H1 (cell line): ENCODE measurements at regions not wholly inside any gene's neighbourhood (a gene's known extent, or its start where the extent isn't known, plus 50 kb on each side); places are given as distances from the start of the nearest gene placed in this dataset.

Source experiments
- CTCF ChIA-PET: fragments of 300-600 bp; sonication (Branson Sonifier 250); formaldehyde crosslinking; loops from one replicate; lab custom pipeline; 2021; ENCODE audit not compliant: partially characterized antibody; lab: Charles Lee
- POLR2A ChIA-PET: fragments of 300-600 bp; sonication (Branson Sonifier 250); formaldehyde crosslinking; loops from one replicate; lab custom pipeline; 2021; ENCODE audit warnings: inconsistent platforms; ENCODE audit not compliant: partially characterized antibody; lab: Charles Lee
- DNase-seq, 2 experiments: peaks; one replicate each; pipeline versions ENCODE4 v3.0.0 to v3.0.0-alpha.2; 2010 to 2022; ENCODE audit warnings: low spot score in 2 of 2, low read depth in 1 of 2, mixed read lengths in 1 of 2
- FAIRE-seq: peaks from 2 replicates; lab custom pipeline; 2011; peaks lifted over from hg19 to GRCh38; lab: Jason Lieb, UNC
- H2AFZ ChIP-seq: 2 replicates; pipeline ENCODE4 v1.8.1; 2012; ENCODE audit warnings: low read length, inconsistent platforms
- H2AK5ac ChIP-seq: 2 replicates; pipeline ENCODE4 v1.6.1; 2013; ENCODE audit warnings: low read depth, low read length
- H2BK120ac ChIP-seq: replicated peaks from 2 replicates; pipeline ENCODE3; 2013; ENCODE audit warnings: low read depth, low read length, inconsistent platforms
- H2BK12ac ChIP-seq: 2 replicates; pipeline ENCODE4 v1.6.1; 2013; ENCODE audit warnings: low read depth, low read length
- H2BK15ac ChIP-seq: 2 replicates; pipeline ENCODE4 v1.6.1; 2013; ENCODE audit warnings: low read length
- H2BK20ac ChIP-seq: 2 replicates; pipeline ENCODE4 v1.6.1; 2013; ENCODE audit warnings: low read length
- H2BK5ac ChIP-seq: 2 replicates; pipeline ENCODE4 v1.6.1; 2013; ENCODE audit warnings: low read depth, low read length
- H3K14ac ChIP-seq: 2 replicates; pipeline ENCODE4 v1.6.1; 2013; ENCODE audit warnings: inconsistent platforms; ENCODE audit not compliant: insufficient read length
- H3K18ac ChIP-seq: 2 replicates; pipeline ENCODE4 v1.6.1; 2013; ENCODE audit warnings: low read length; ENCODE audit errors: extremely low read depth
- H3K23ac ChIP-seq: 2 replicates; pipeline ENCODE4 v1.6.1; 2013; ENCODE audit warnings: inconsistent platforms; ENCODE audit not compliant: insufficient read length
- H3K23me2 ChIP-seq: 2 replicates; pipeline ENCODE4 v1.6.1; 2013; ENCODE audit warnings: low read depth, low read length
- H3K27ac ChIP-seq: 2 replicates; pipeline ENCODE4 v1.6.1; 2011; ENCODE audit warnings: low read depth, low read length, inconsistent platforms
- H3K27me3 ChIP-seq, 4 experiments: replicated peaks in 1 of 4; 1 replicate in 1 of 4; 2 replicates in 3 of 4; pipeline versions ENCODE4 v1.6.1 to v1.8.1; 2011 to 2013; ENCODE audit warnings: low read length in 3 of 4, mild to moderate bottlenecking in 3 of 4, inconsistent platforms in 2 of 4, mixed read lengths in 2 of 4, moderate library complexity in 1 of 4; ENCODE audit not compliant: control insufficient read depth in 3 of 4, insufficient read depth in 3 of 4; ENCODE audit errors: extremely low read depth in 1 of 4
- H3K36me3 ChIP-seq, 4 experiments: 2 replicates each; pipeline versions ENCODE4 v1.6.1 to v1.8.1; 2011 to 2013; ENCODE audit warnings: mild to moderate bottlenecking in 4 of 4, low read length in 3 of 4, moderate library complexity in 2 of 4, control low read depth in 1 of 4, inconsistent platforms in 1 of 4; ENCODE audit not compliant: insufficient read depth in 4 of 4, control insufficient read depth in 2 of 4
- H3K4ac ChIP-seq: replicated peaks from 2 replicates; pipeline ENCODE3; 2013; ENCODE audit warnings: low read length, low read depth, mixed read lengths, inconsistent platforms; ENCODE audit not compliant: insufficient read length
- H3K4me1 ChIP-seq, 4 experiments: replicated peaks in 1 of 4; 1 replicate in 1 of 4; 2 replicates in 3 of 4; pipeline versions ENCODE4 v1.6.1 to v1.8.1; 2011 to 2013; ENCODE audit warnings: low read length in 3 of 4, inconsistent platforms in 2 of 4, mixed read lengths in 1 of 4; ENCODE audit not compliant: insufficient read depth in 4 of 4, control insufficient read depth in 3 of 4
- H3K4me2 ChIP-seq, 2 experiments: 2 replicates each; pipeline versions ENCODE4 v1.6.1 to v1.8.1; 2011 to 2013; ENCODE audit warnings: low read depth in 2 of 2, low read length in 2 of 2, control low read depth in 1 of 2, inconsistent platforms in 1 of 2, mild to moderate bottlenecking in 1 of 2; ENCODE audit not compliant: insufficient read depth in 1 of 2
- H3K4me3 ChIP-seq, 4 experiments: fragments of 200-600, 300-600 bp in 1 of 4; sonication (generic), shearing (Covaris generic), sonication (Bioruptor Twin) in 1 of 4; 2 replicates each; pipeline versions ENCODE4 v1.5.1 to v1.8.1; 2011 to 2016; ENCODE audit warnings: low read length in 4 of 4, low read depth in 3 of 4, control low read depth in 2 of 4, inconsistent platforms in 2 of 4, mild to moderate bottlenecking in 2 of 4, mixed read lengths in 1 of 4, moderate library complexity in 1 of 4; ENCODE audit not compliant: insufficient read depth in 2 of 4; ENCODE audit errors: extremely low read depth in 1 of 4
- H3K56ac ChIP-seq: replicated peaks from 2 replicates; pipeline ENCODE3; 2013; ENCODE audit warnings: low read depth, mild to moderate bottlenecking, mixed read lengths, low read length, inconsistent platforms; ENCODE audit not compliant: insufficient read length
- H3K79me1 ChIP-seq: 2 replicates; pipeline ENCODE4 v1.6.1; 2013; ENCODE audit warnings: low read depth, low read length, control low read depth
- H3K79me2 ChIP-seq, 2 experiments: 2 replicates each; pipeline versions ENCODE4 v1.6.1 to v1.8.1; 2012 to 2013; ENCODE audit warnings: low read length in 2 of 2, mild to moderate bottlenecking in 2 of 2, inconsistent platforms in 1 of 2; ENCODE audit not compliant: insufficient read depth in 2 of 2, control insufficient read depth in 1 of 2
- H3K9ac ChIP-seq, 4 experiments: replicated peaks in 1 of 4; 1 replicate in 1 of 4; 2 replicates in 3 of 4; pipeline versions ENCODE4 v1.6.1 to v1.8.1; 2011 to 2013; ENCODE audit warnings: low read depth in 3 of 4, low read length in 3 of 4, control low read depth in 2 of 4, mild to moderate bottlenecking in 2 of 4, moderate library complexity in 2 of 4, inconsistent platforms in 1 of 4; ENCODE audit errors: extremely low read depth in 1 of 4
- H3K9me3 ChIP-seq, 2 experiments: 2 replicates each; pipeline versions ENCODE4 v1.6.1 to v1.8.1; 2012 to 2013; ENCODE audit warnings: mild to moderate bottlenecking in 2 of 2, moderate library complexity in 2 of 2, control low read depth in 1 of 2, inconsistent platforms in 1 of 2, low read depth in 1 of 2, low read length in 1 of 2, mixed read lengths in 1 of 2; ENCODE audit not compliant: insufficient read depth in 2 of 2
- H4K20me1 ChIP-seq, 2 experiments: replicated peaks in 1 of 2; 2 replicates each; pipeline versions ENCODE3 to v1.8.1; 2011 to 2013; ENCODE audit warnings: inconsistent platforms in 2 of 2, low read length in 2 of 2, mild to moderate bottlenecking in 1 of 2; ENCODE audit not compliant: insufficient read depth in 2 of 2, control insufficient read depth in 1 of 2
- H4K5ac ChIP-seq: 2 replicates; pipeline ENCODE4 v1.6.1; 2013; ENCODE audit warnings: low read length, low read depth, mixed read lengths, inconsistent platforms; ENCODE audit not compliant: insufficient read length
- H4K8ac ChIP-seq: 2 replicates; pipeline ENCODE4 v1.8.0; 2013; ENCODE audit warnings: mild to moderate bottlenecking, moderate library complexity, low read length, inconsistent platforms; ENCODE audit not compliant: insufficient read depth; ENCODE audit errors: extremely low read depth
- H4K91ac ChIP-seq: replicated peaks from 2 replicates; pipeline ENCODE3; 2013; ENCODE audit warnings: low read length, mixed read lengths, inconsistent platforms; ENCODE audit not compliant: insufficient read length
- BACH1 ChIP-seq: IDR thresholded peaks from 2 replicates; pipeline ENCODE4 v1.6.1; 2012; ENCODE audit warnings: low read length, improper control_type of control experiment
- BRCA1 ChIP-seq: IDR thresholded peaks from 2 replicates; pipeline ENCODE4 v1.6.1; 2012; ENCODE audit warnings: low read depth, low read length, improper control_type of control experiment
- CBX8 ChIP-seq: fragments of 300-800, 300-1000 bp; sonication (generic); IDR thresholded peaks from 2 replicates; pipeline ENCODE4 v1.7.1; 2016; ENCODE audit warnings: low read depth, low read length, borderline replicate concordance
- CHD1 ChIP-seq: IDR thresholded peaks from 2 replicates; pipeline ENCODE4 v1.6.1; 2012; ENCODE audit warnings: low read depth, low read length, improper control_type of control experiment
- EP300 ChIP-seq, 2 experiments: IDR thresholded peaks; 1 replicate in 1 of 2; 2 replicates in 1 of 2; pipeline ENCODE4 v1.6.1; 2011 to 2012; ENCODE audit warnings: low read depth in 2 of 2, low read length in 2 of 2, mild to moderate bottlenecking in 2 of 2, borderline replicate concordance in 1 of 2, inconsistent platforms in 1 of 2, moderate library complexity in 1 of 2
- EZH2 ChIP-seq: fragments of 200-600 bp; sonication (generic); IDR thresholded peaks from 2 replicates; pipeline ENCODE4 v1.7.1; 2012; ENCODE audit warnings: low read depth, mild to moderate bottlenecking, moderate library complexity, low read length, inconsistent platforms; ENCODE audit not compliant: severe bottlenecking
- JUN ChIP-seq: IDR thresholded peaks from 2 replicates; pipeline ENCODE4 v1.6.1; 2011; ENCODE audit warnings: low read depth, mild to moderate bottlenecking, improper control_type of control experiment, low read length
- POLR2AphosphoS5 ChIP-seq: IDR thresholded peaks from 2 replicates; pipeline ENCODE4 v1.6.1; 2011; ENCODE audit warnings: low read depth, low read length
- POU5F1 ChIP-seq: IDR thresholded peaks from 2 replicates; pipeline ENCODE4 v1.6.1; 2011; ENCODE audit warnings: low read depth, mild to moderate bottlenecking, low read length, moderate library complexity
- SIRT6 ChIP-seq: IDR thresholded peaks from one replicate; pipeline ENCODE4 v1.7.1; 2012; ENCODE audit warnings: low read length, inconsistent platforms
- SP1 ChIP-seq: IDR thresholded peaks from 2 replicates; pipeline ENCODE4 v1.6.1; 2011; ENCODE audit warnings: low read depth, low read length
- SP2 ChIP-seq: IDR thresholded peaks from 2 replicates; pipeline ENCODE4 v1.6.1; 2012; ENCODE audit warnings: mild to moderate bottlenecking, low read length, inconsistent platforms
- TAF1 ChIP-seq: IDR thresholded peaks from 2 replicates; pipeline ENCODE4 v1.6.1; 2011; ENCODE audit warnings: mild to moderate bottlenecking, low read depth, low read length
- YY1 ChIP-seq: IDR thresholded peaks from 2 replicates; pipeline ENCODE4 v1.6.1; 2011; ENCODE audit warnings: low read depth, mild to moderate bottlenecking, low read length
- ZNF274 ChIP-seq: IDR thresholded peaks from 2 replicates; pipeline ENCODE4 v1.7.0; 2012; ENCODE audit warnings: low read length, borderline replicate concordance; ENCODE audit errors: extremely low read depth
- WGBS, 2 experiments: shearing (Covaris generic) in 1 of 2; methylation state at CpG; one replicate each; pipeline versions ENCODE4 v1.1.6 to v1.1.7; 2013 to 2015; ENCODE audit warnings: low lambda C conversion rate in 2 of 2, mixed read lengths in 2 of 2, inconsistent platforms in 1 of 2, low coverage in 1 of 2, missing lambda C conversion rate in 1 of 2; ENCODE audit not compliant: insufficient replicate concordance in 2 of 2, insufficient coverage in 1 of 2, insufficient read length in 1 of 2; ENCODE audit errors: extremely low coverage in 1 of 2, missing lambda C conversion rate in 1 of 2; 5-methylcytosine and 5-hydroxymethylcytosine counted together

GRCh38 chr6:112938650-112939049 lies 591.5 kb downstream of the RFPL4B start (continued):
- no peak for TF ChIP-seq EZH2

- Histone ChIP-seq H2AK5ac (no peak overlapping the region), H3K4ac (no peak overlapping the region), H3K9me3 (no peaks in the 10 kb centered on the region), H3K27me3 (no peaks in the 10 kb centered on the region), H4K5ac (no peak overlapping the region), H3K23ac (no peak overlapping the region), H4K91ac (no peak overlapping the region), H3K18ac (no peak overlapping the region), H2BK120ac (no peak overlapping the region), H4K8ac (no peak overlapping the region), H2BK20ac (no peak overlapping the region), H3K4me3 (no peak overlapping the region), H2BK12ac (no peak overlapping the region), H3K14ac (no peak overlapping the region), H4K20me1 (no peaks in the 10 kb centered on the region), H3K4me1 (no peaks in the 10 kb centered on the region; a peak in 3 of 7 replicates), H3K9ac (no peak overlapping the region), H2BK15ac (no peak overlapping the region), H2AFZ (no peak overlapping the region), H3K36me3 (no peaks in the 10 kb centered on the region), H3K79me2 (no peaks in the 10 kb centered on the region), H3K56ac (no peak overlapping the region), H2BK5ac (no peak overlapping the region), H3K23me2 (no peaks in the 10 kb centered on the region), H3K27ac (no peak overlapping the region), H3K79me1 (no peaks in the 10 kb centered on the region), H3K4me2 (no peak overlapping the region)
- FAIRE-seq, result no peak
- ChIA-PET CTCF (no interaction called here), POLR2A (no interaction called here)
- WGBS, 2 experiments, result 94% methylated on average over 1 of the region's 1 CpG; no CpG with 5 or more reads in 1 of the 2 experiments
- no peak for DNase-seq
- no peak for TF ChIP-seq ZNF274
- no peak for TF ChIP-seq BACH1
- TF ChIP-seq SP2, result no peak
- TF ChIP-seq SIRT6, result no peak
- no peak for TF ChIP-seq TAF1
- no peak for TF ChIP-seq CHD1
- TF ChIP-seq CBX8, result no peak
- no peak for TF ChIP-seq YY1
- TF ChIP-seq BRCA1, result no peak
- TF ChIP-seq POLR2AphosphoS5, result no peak
- no peak for TF ChIP-seq JUN
- no peak for TF ChIP-seq EP300 (IDR thresholded peaks at IDR 0.05; ENCODE audit: borderline replicate concordance in 1 of 2, low read depth in 2 of 2, low read length in 2 of 2)
- no peak for TF ChIP-seq SP1
- TF ChIP-seq POU5F1, result no peak
These were observed 592.4 kb downstream of the RFPL4B start for GRCh38 chr6:112939563-112939962.
